ENCODE measurements at regions not wholly inside any gene's neighbourhood (a gene's known extent, or its start where the extent isn't known, plus 50 kb on each side); places are given as distances from the start of the nearest gene placed in this dataset.

- CTCF ChIA-PET: no interaction called here
Observed at GRCh38 chr13:112177450-112178288, 110.7 kb downstream of the SOX1 start.

GRCh38 chr13:112178769-112179168 lies 111.8 kb downstream of the SOX1 start:
- no peaks in the 10 kb centered on the region for H3K36me3 ChIP-seq (ENCODE audit: control insufficient read depth in 2 of 2, extremely low read depth in 1 of 2, insufficient read depth in 1 of 2, low read length in 1 of 2)
- Mint-ChIP-seq H3K9me3 (peaks cover 4 to 7% (median 6%) of the 10 kb centered on the region in 3 donors), H3K4me3 (no peak overlapping the region), H3K27me3 (peaks cover 0 to 3% of the 10 kb centered on the region in 2 donors), H3K4me1 (no peaks in the 10 kb centered on the region), H3K36me3 (no peaks in the 10 kb centered on the region), H3K27ac (no peak overlapping the region)
- ChIA-PET POLR2A (no interaction called here), CTCF (no interaction called here)
- H3K27ac ChIP-seq (ENCODE audit: low read length): no peak overlapping the region
- no peak for ATAC-seq (replicated peaks in 1 of 4)
- H3K9me3 ChIP-seq: no peaks in the 10 kb centered on the region
- H3K4me1 ChIP-seq (ENCODE audit: control insufficient read depth in 1 of 2, extremely low read depth in 1 of 2, insufficient read depth in 2 of 2, low read length in 2 of 2): no peaks in the 10 kb centered on the region
- 74% methylated on average over 5 of the region's 5 CpGs for WGBS (ENCODE audit: insufficient coverage)
- peaks cover 0 to 9% of the 10 kb centered on the region in 2 experiments for H3K27me3 ChIP-seq (replicated peaks in 1 of 2; ENCODE audit: control insufficient read depth in 2 of 2, extremely low read depth in 1 of 2, insufficient read depth in 2 of 2, low read length in 1 of 2)
- DNase-seq: no peak
- no peak overlapping the region for H3K4me3 ChIP-seq (ENCODE audit: control insufficient read depth in 1 of 2, extremely low read depth in 1 of 2, low read length in 1 of 2)

More at GRCh38 chr13:112177450-112178288, 110.7 kb downstream of the SOX1 start:
- Mint-ChIP-seq H3K4me3 (no peak overlapping the region), H3K36me3 (no peaks in the 10 kb centered on the region), H3K9me3 (peaks cover 4 to 9% (median 7%) of the 10 kb centered on the region in 3 donors), H3K27me3 (peaks cover 0 to 3% of the 10 kb centered on the region in 2 donors), H3K4me1 (no peaks in the 10 kb centered on the region), H3K27ac (no peak overlapping the region)
- Histone ChIP-seq H3K36me3 (ENCODE audit: control insufficient read depth in 2 of 2, extremely low read depth in 1 of 2, insufficient read depth in 1 of 2, low read length in 1 of 2) (no peaks in the 10 kb centered on the region), H3K4me3 (ENCODE audit: control insufficient read depth in 1 of 2, extremely low read depth in 1 of 2, low read length in 1 of 2) (no peak overlapping the region), H3K27me3 (replicated peaks in 1 of 2; ENCODE audit: control insufficient read depth in 2 of 2, extremely low read depth in 1 of 2, insufficient read depth in 2 of 2, low read length in 1 of 2) (peaks cover 0 to 9% of the 10 kb centered on the region in 2 experiments), H3K4me1 (ENCODE audit: control insufficient read depth in 1 of 2, extremely low read depth in 1 of 2, insufficient read depth in 2 of 2, low read length in 2 of 2) (no peaks in the 10 kb centered on the region), H3K27ac (ENCODE audit: low read length) (no peak overlapping the region), H3K9me3 (no peaks in the 10 kb centered on the region)
- ATAC-seq (replicated peaks in 1 of 4) (no peak), DNase-seq (no peak)
- 40% methylated on average over 1 of the region's 12 CpGs for WGBS (ENCODE audit: insufficient coverage)
- POLR2A ChIA-PET: no interaction called here

GRCh38 chr13:112179421-112179820 lies 112.5 kb downstream of the SOX1 start:
- H3K9me3 Mint-ChIP-seq: peaks cover 0 to under 1% (median 0%) of the 10 kb centered on the region in 3 donors
- ChIA-PET CTCF (no interaction called here), POLR2A (no interaction called here)
- no peak for DNase-seq
- no peak for ATAC-seq (replicated peaks in 1 of 4)
- WGBS (ENCODE audit: insufficient coverage): 73% methylated on average over 2 of the region's 9 CpGs
- Histone ChIP-seq H3K4me1 (ENCODE audit: control insufficient read depth in 1 of 2, extremely low read depth in 1 of 2, insufficient read depth in 2 of 2, low read length in 2 of 2) (no peaks in the 10 kb centered on the region), H3K27me3 (replicated peaks in 1 of 2; ENCODE audit: control insufficient read depth in 2 of 2, extremely low read depth in 1 of 2, insufficient read depth in 2 of 2, low read length in 1 of 2) (peaks cover 0 to 13% of the 10 kb centered on the region in 2 experiments), H3K36me3 (ENCODE audit: control insufficient read depth in 2 of 2, extremely low read depth in 1 of 2, insufficient read depth in 1 of 2, low read length in 1 of 2) (no peaks in the 10 kb centered on the region), H3K4me3 (ENCODE audit: control insufficient read depth in 1 of 2, extremely low read depth in 1 of 2, low read length in 1 of 2) (no peak overlapping the region), H3K27ac (ENCODE audit: low read length) (no peak overlapping the region), H3K9me3 (no peaks in the 10 kb centered on the region)
- no peak overlapping the region for H3K27ac Mint-ChIP-seq
- H3K4me1 Mint-ChIP-seq: no peaks in the 10 kb centered on the region
- no peaks in the 10 kb centered on the region for H3K27me3 Mint-ChIP-seq
- no peak overlapping the region for H3K4me3 Mint-ChIP-seq
- no peaks in the 10 kb centered on the region for H3K36me3 Mint-ChIP-seq

GRCh38 chr13:112179995-112180394 lies 113.0 kb downstream of the SOX1 start:
- Histone ChIP-seq H3K27me3 (replicated peaks in 1 of 2; ENCODE audit: control insufficient read depth in 2 of 2, extremely low read depth in 1 of 2, insufficient read depth in 2 of 2, low read length in 1 of 2) (peaks cover 0 to 13% of the 10 kb centered on the region in 2 experiments), H3K27ac (ENCODE audit: low read length) (no peak overlapping the region), H3K4me1 (ENCODE audit: control insufficient read depth in 1 of 2, extremely low read depth in 1 of 2, insufficient read depth in 2 of 2, low read length in 2 of 2) (no peaks in the 10 kb centered on the region), H3K9me3 (no peaks in the 10 kb centered on the region), H3K36me3 (ENCODE audit: control insufficient read depth in 2 of 2, extremely low read depth in 1 of 2, insufficient read depth in 1 of 2, low read length in 1 of 2) (no peaks in the 10 kb centered on the region), H3K4me3 (ENCODE audit: control insufficient read depth in 1 of 2, extremely low read depth in 1 of 2, low read length in 1 of 2) (no peak overlapping the region)
- Mint-ChIP-seq H3K27me3 (no peaks in the 10 kb centered on the region), H3K4me1 (no peaks in the 10 kb centered on the region), H3K4me3 (no peak overlapping the region), H3K27ac (no peak overlapping the region), H3K9me3 (no peaks in the 10 kb centered on the region), H3K36me3 (no peaks in the 10 kb centered on the region)
- ATAC-seq (replicated peaks in 1 of 4): no peak
- CTCF ChIA-PET: no interaction called here
- 75% methylated on average over 6 of the region's 12 CpGs for WGBS (ENCODE audit: insufficient coverage)
- POLR2A ChIA-PET: no interaction called here
- no peak for DNase-seq

- WGBS (ENCODE audit: insufficient coverage): 71% methylated on average over 11 of the region's 13 CpGs
- Histone ChIP-seq H3K27me3 (replicated peaks in 1 of 2; ENCODE audit: control insufficient read depth in 2 of 2, extremely low read depth in 1 of 2, insufficient read depth in 2 of 2, low read length in 1 of 2) (peaks cover 0 to 13% of the 10 kb centered on the region in 2 experiments), H3K4me3 (ENCODE audit: control insufficient read depth in 1 of 2, extremely low read depth in 1 of 2, low read length in 1 of 2) (no peak overlapping the region), H3K9me3 (no peaks in the 10 kb centered on the region), H3K36me3 (ENCODE audit: control insufficient read depth in 2 of 2, extremely low read depth in 1 of 2, insufficient read depth in 1 of 2, low read length in 1 of 2) (no peaks in the 10 kb centered on the region), H3K27ac (ENCODE audit: low read length) (no peak overlapping the region), H3K4me1 (ENCODE audit: control insufficient read depth in 1 of 2, extremely low read depth in 1 of 2, insufficient read depth in 2 of 2, low read length in 2 of 2) (no peaks in the 10 kb centered on the region)
- no peak overlapping the region for H3K4me3 Mint-ChIP-seq
- CTCF ChIA-PET: no interaction called here
- ATAC-seq (replicated peaks in 1 of 4): no peak
- no peaks in the 10 kb centered on the region for H3K4me1 Mint-ChIP-seq
- no peak overlapping the region for H3K27ac Mint-ChIP-seq
- no peak for DNase-seq
- H3K9me3 Mint-ChIP-seq: no peaks in the 10 kb centered on the region
- H3K27me3 Mint-ChIP-seq: no peaks in the 10 kb centered on the region
- POLR2A ChIA-PET: no interaction called here
- H3K36me3 Mint-ChIP-seq: no peaks in the 10 kb centered on the region
Observed at GRCh38 chr13:112181336-112182067, 114.6 kb downstream of the SOX1 start.

- H3K27ac ChIP-seq (ENCODE audit: low read length): no peak overlapping the region
- Mint-ChIP-seq H3K27ac (no peak overlapping the region), H3K4me3 (no peak overlapping the region), H3K27me3 (no peaks in the 10 kb centered on the region), H3K36me3 (no peaks in the 10 kb centered on the region), H3K4me1 (no peaks in the 10 kb centered on the region), H3K9me3 (no peaks in the 10 kb centered on the region)
- no peaks in the 10 kb centered on the region for H3K36me3 ChIP-seq (ENCODE audit: control insufficient read depth in 2 of 2, extremely low read depth in 1 of 2, insufficient read depth in 1 of 2, low read length in 1 of 2)
- ChIA-PET CTCF (no interaction called here), POLR2A (no interaction called here)
- no peak for DNase-seq
- no peak overlapping the region for H3K4me3 ChIP-seq (ENCODE audit: control insufficient read depth in 1 of 2, extremely low read depth in 1 of 2, low read length in 1 of 2)
- no peaks in the 10 kb centered on the region for H3K9me3 ChIP-seq
- 64% methylated on average over 3 of the region's 11 CpGs for whole genome bisulfite sequencing (ENCODE audit: insufficient coverage)
- H3K4me1 ChIP-seq (ENCODE audit: control insufficient read depth in 1 of 2, extremely low read depth in 1 of 2, insufficient read depth in 2 of 2, low read length in 2 of 2): no peaks in the 10 kb centered on the region
- peaks cover 0 to 14% of the 10 kb centered on the region in 2 experiments for H3K27me3 ChIP-seq (replicated peaks in 1 of 2; ENCODE audit: control insufficient read depth in 2 of 2, extremely low read depth in 1 of 2, insufficient read depth in 2 of 2, low read length in 1 of 2)
- ATAC-seq (replicated peaks in 1 of 4): no peak
Observed at GRCh38 chr13:112182251-112182650, 115.3 kb downstream of the SOX1 start.
